HepG2 (cell line): ENCODE measurements at regions not wholly inside any gene's neighbourhood (a gene's known extent, or its start where the extent isn't known, plus 50 kb on each side); places are given as distances from the start of the nearest gene placed in this dataset.

Source experiments
- ATAC-seq: fragments of 200-7000 bp; cut with Tn5 transposase; 3 replicates; pipeline ENCODE4 v1.9.1; 2020; ENCODE audit warnings: mild to moderate bottlenecking, moderate library complexity
- BruUV-seq: library from RNA; stranded (reverse); fragments of 400-500 nt; replicated peaks from 2 replicates; lab custom pipeline; 2021; lab: Mats Ljungman, UMichigan
- CTCF ChIA-PET: fragments of 300-600 bp; formaldehyde crosslinking; extraction: SDS; loops from one replicate; lab custom pipeline; 2021; ENCODE audit warnings: low total read pairs, inconsistent platforms, low intra/inter-chr PET ratio; lab: Yijun Ruan, JAX
- POLR2A ChIA-PET: fragments of 350-600 bp; sonication (Branson Sonifier 250); formaldehyde crosslinking; loops from one replicate; lab custom pipeline; 2020; ENCODE audit warnings: antibody characterized with exemption, inconsistent platforms; lab: Yijun Ruan, JAX
- DNase-seq: peaks from one replicate; pipeline ENCODE4 v3.0.0-alpha.2; 2015; ENCODE audit warnings: low spot score
- FAIRE-seq: peaks from 3 replicates; lab custom pipeline; 2011; peaks lifted over from hg19 to GRCh38; lab: Jason Lieb, UNC
- H2AFZ ChIP-seq: one replicate; pipeline ENCODE4 v1.6.1; 2011; ENCODE audit warnings: low read length, inconsistent platforms
- H3K27ac ChIP-seq: fragments of 300-600 bp; 3 replicates; pipeline ENCODE4 v1.8.0; 2011; ENCODE audit warnings: mixed run types, mild to moderate bottlenecking, mixed read lengths, low read length, inconsistent platforms; ENCODE audit not compliant: insufficient read depth; ENCODE audit errors: extremely low read length
- H3K27me3 ChIP-seq, 2 experiments: fragments of 200-600 bp in 1 of 2; 2 replicates in 1 of 2; 3 replicates in 1 of 2; pipeline versions ENCODE4 v1.6.0 to v1.8.0; 2011; ENCODE audit warnings: low read length in 2 of 2, mild to moderate bottlenecking in 2 of 2, moderate library complexity in 2 of 2, inconsistent platforms in 1 of 2; ENCODE audit not compliant: insufficient read depth in 2 of 2, control insufficient read depth in 1 of 2
- H3K36me3 ChIP-seq, 2 experiments: fragments of 200-600 bp in 1 of 2; replicated peaks in 1 of 2; 2 replicates in 1 of 2; 3 replicates in 1 of 2; pipeline versions ENCODE4 v1.5.1 to v1.8.0; 2011; ENCODE audit warnings: low read length in 2 of 2, inconsistent platforms in 1 of 2; ENCODE audit not compliant: insufficient read depth in 2 of 2, control insufficient read depth in 1 of 2
- H3K4me1 ChIP-seq: 2 replicates; pipeline ENCODE4 v1.5.1; 2012; ENCODE audit warnings: low read length, inconsistent platforms; ENCODE audit not compliant: insufficient read depth
- H3K4me2 ChIP-seq: 2 replicates; pipeline ENCODE4 v1.6.0; 2011; ENCODE audit warnings: low read depth, low read length, inconsistent platforms
- H3K4me3 ChIP-seq, 3 experiments: fragments of 200-600 bp in 1 of 3; sonication (generic), shearing (Covaris generic) in 1 of 3; replicated peaks in 1 of 3; 2 replicates each; pipeline ENCODE4 v1.5.1; 2011 to 2016; ENCODE audit warnings: low read length in 3 of 3, inconsistent platforms in 2 of 3, low read depth in 2 of 3, mild to moderate bottlenecking in 2 of 3, control low read depth in 1 of 3, mixed read lengths in 1 of 3; ENCODE audit not compliant: insufficient read depth in 1 of 3
- H3K79me2 ChIP-seq: one replicate; pipeline ENCODE4 v1.6.1; 2011; ENCODE audit warnings: low read length, inconsistent platforms; ENCODE audit not compliant: insufficient read depth
- H3K9ac ChIP-seq: 2 replicates; pipeline ENCODE4 v1.6.0; 2011; ENCODE audit warnings: mild to moderate bottlenecking, low read depth, low read length, inconsistent platforms; ENCODE audit not compliant: insufficient read depth
- H3K9me3 ChIP-seq: 2 replicates; pipeline ENCODE4 v1.5.1; 2012; ENCODE audit warnings: mild to moderate bottlenecking, low read length
- H4K20me1 ChIP-seq: 2 replicates; pipeline ENCODE4 v1.6.0; 2011; ENCODE audit warnings: inconsistent platforms, mild to moderate bottlenecking, low read length, moderate library complexity; ENCODE audit not compliant: insufficient read depth
- ASH2L ChIP-seq: fragments of 300-600, 200-600 bp; sonication (generic); IDR thresholded peaks from 2 replicates; pipeline ENCODE4 v1.7.0; 2017; ENCODE audit warnings: low read depth, mild to moderate bottlenecking, moderate library complexity, mixed read lengths, low read length; ENCODE audit not compliant: insufficient read length
- HES4 ChIP-seq: sonication (generic); formaldehyde crosslinking; IDR thresholded peaks from 2 replicates; pipeline ENCODE4 v1.9.0; 2021; ENCODE audit warnings: mild to moderate bottlenecking, missing genetic modification reagents, borderline replicate concordance
- ISX ChIP-seq: sonication (generic); formaldehyde crosslinking; conservative IDR thresholded peaks from 2 replicates; pipeline ENCODE4 v1.5.0; 2020; ENCODE audit warnings: missing genetic modification reagents
- MAFF ChIP-seq: IDR thresholded peaks from 2 replicates; pipeline ENCODE4 v1.6.1; 2011; ENCODE audit warnings: low read depth, low read length, improper control_type of control experiment
- MAFK ChIP-seq, 2 experiments: IDR thresholded peaks in 1 of 2; conservative IDR thresholded peaks in 1 of 2; 2 replicates each; pipeline ENCODE4 v1.6.1; 2011; ENCODE audit warnings: improper control_type of control experiment in 2 of 2, low read length in 2 of 2
- YY1 ChIP-seq: IDR thresholded peaks from 2 replicates; pipeline ENCODE4 v1.6.1; 2011; ENCODE audit warnings: low read length, low read depth, moderate library complexity, mild to moderate bottlenecking; ENCODE audit not compliant: insufficient read depth, insufficient replicate concordance
- ZFP36L1 ChIP-seq: sonication (generic); formaldehyde crosslinking; IDR thresholded peaks from 2 replicates; pipeline ENCODE4 v1.8.0; 2022; ENCODE audit warnings: mild to moderate bottlenecking, missing genetic modification reagents, moderate library complexity
- ZNF883 ChIP-seq: sonication (generic); formaldehyde crosslinking; IDR thresholded peaks from 2 replicates; pipeline ENCODE4 v1.5.1; 2020; ENCODE audit warnings: mild to moderate bottlenecking, missing genetic modification reagents; ENCODE audit errors: not compliant biosample characterization
- WGBS: methylation state at CpG from one replicate; pipeline ENCODE4 v1.1.6; 2017; ENCODE audit warnings: low lambda C conversion rate; 5-methylcytosine and 5-hydroxymethylcytosine counted together
- in situ Hi-C: cut with HindIII; loops from 2 replicates; pipeline ENCODE4 v1.10.0; 2017; ENCODE audit warnings: low pct_unique_long_range_greater_than_20kb; ENCODE audit not compliant: extremely low pct_ligation_motif_present
- intact Hi-C: fragments of 100-400 bp; cut with micrococcal nuclease; formaldehyde crosslinking; loops from one replicate; pipeline ENCODE4 v1.10.0; 2022; ENCODE audit not compliant: unreplicated experiment
- TF ChIP-seq, protein P1 (sequence below): sonication (generic); formaldehyde crosslinking; IDR thresholded peaks from 2 replicates; pipeline ENCODE4 v1.4.0; 2020; ENCODE audit warnings: missing genetic modification reagents
- TF ChIP-seq, protein P2 (sequence below): sonication (generic); formaldehyde crosslinking; IDR thresholded peaks from 2 replicates; pipeline ENCODE4 v1.4.0; 2020; ENCODE audit warnings: missing genetic modification reagents, borderline replicate concordance
- TF ChIP-seq, protein P3 (sequence below): sonication (generic); formaldehyde crosslinking; IDR thresholded peaks from 2 replicates; pipeline ENCODE4 v1.4.0; 2020; ENCODE audit warnings: missing genetic modification reagents, borderline replicate concordance

DNA sequence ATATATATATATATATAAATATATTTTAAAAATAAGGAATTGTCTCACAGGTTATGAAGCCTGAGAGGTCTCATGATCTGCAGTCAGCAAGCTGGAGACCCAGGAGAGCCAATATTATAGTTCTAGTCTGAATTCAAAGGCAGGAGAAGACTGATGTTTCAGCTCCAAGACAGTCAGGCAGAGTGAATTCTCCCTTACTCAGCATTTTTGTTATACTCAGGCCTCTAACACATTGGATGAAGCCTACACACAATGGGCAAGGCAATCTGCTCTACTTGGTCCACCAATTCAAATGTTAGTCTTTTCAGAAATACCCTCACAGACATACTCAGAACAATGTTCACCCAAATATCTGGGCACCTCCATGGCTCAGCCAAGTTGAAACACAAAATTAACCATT is 157.2 kb downstream of the GOLIM4 start:
- Histone ChIP-seq H3K4me3 (no peak overlapping the region), H3K4me1 (no peaks in the 10 kb centered on the region), H3K9me3 (no peaks in the 10 kb centered on the region), H3K9ac (no peak overlapping the region), H3K4me2 (no peak overlapping the region), H3K36me3 (no peaks in the 10 kb centered on the region), H3K27ac (no peak overlapping the region), H4K20me1 (no peaks in the 10 kb centered on the region), H3K79me2 (no peaks in the 10 kb centered on the region), H3K27me3 (no peaks in the 10 kb centered on the region), H2AFZ (no peak overlapping the region)
- TF ChIP-seq MAFK (conservative IDR thresholded peaks at IDR 0.05 in 1 of 2, IDR thresholded peaks at IDR 0.05 in 1 of 2; ENCODE audit: low read length in 2 of 2): peak; percentile 95 to 98
- peak; percentile 97 for TF ChIP-seq MAFF
- no peak for TF ChIP-seq YY1
- in situ Hi-C loops: loop anchor here (25.0 kb wide), 1 partner anchor 224 kb away; no protein-coding TSS in a partner anchor
- DNase-seq (no peak), ATAC-seq (no peak), FAIRE-seq (no peak)
- ChIA-PET CTCF (no interaction called here), POLR2A (no interaction called here)
- BruUV-seq: no TSS peak
- intact Hi-C loops: no loop called here

DNA sequence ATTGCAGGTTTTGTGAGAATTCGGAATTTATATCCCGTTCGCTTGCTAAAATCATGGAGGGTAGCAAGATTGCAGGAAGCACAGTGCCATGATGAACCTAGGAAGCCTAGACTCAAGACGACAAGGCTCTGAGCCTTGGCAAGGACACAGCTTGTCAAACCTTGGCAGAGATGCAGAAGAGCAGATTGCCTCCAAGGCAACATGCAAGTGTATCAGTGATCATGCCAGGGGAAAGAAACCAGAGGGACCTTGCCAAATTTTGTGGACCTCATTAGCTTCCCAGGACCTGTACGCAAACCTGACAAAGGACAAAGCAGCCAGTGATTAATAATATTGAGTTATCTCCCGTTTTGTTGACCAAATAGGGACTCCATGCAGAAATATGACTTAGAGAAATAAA is 159.7 kb downstream of the GOLIM4 start:
- no peaks in the 10 kb centered on the region for H3K4me1 ChIP-seq
- H2AFZ ChIP-seq: no peak overlapping the region
- H3K4me2 ChIP-seq: no peak overlapping the region
- POLR2A ChIA-PET: no interaction called here
- no peak overlapping the region for H3K9ac ChIP-seq
- BruUV-seq: no TSS peak
- H3K4me3 ChIP-seq: no peak overlapping the region
- DNase-seq (no peak), FAIRE-seq (no peak), ATAC-seq (no peak)
- H3K36me3 ChIP-seq: no peaks in the 10 kb centered on the region
- no peaks in the 10 kb centered on the region for H3K9me3 ChIP-seq
- in situ Hi-C loops (loop anchor here (25.0 kb wide), 1 partner anchor 226 kb away; no protein-coding TSS in a partner anchor), intact Hi-C loops (no loop called here)
- H3K79me2 ChIP-seq: no peaks in the 10 kb centered on the region
- no peaks in the 10 kb centered on the region for H4K20me1 ChIP-seq
- WGBS: 41% methylated on average over 6 of the region's 6 CpGs
- H3K27me3 ChIP-seq: no peaks in the 10 kb centered on the region
- H3K27ac ChIP-seq: no peak overlapping the region
- CTCF ChIA-PET: no interaction called here
- TF ChIP-seq ZFP36L1 (CRISPR knock-in tag) (no peak), ZNF883 (no peak), ASH2L (no peak), HES4 (CRISPR knock-in tag) (no peak), ISX (CRISPR knock-in tag) (no peak)
- TF ChIP-seq, protein P1, sequence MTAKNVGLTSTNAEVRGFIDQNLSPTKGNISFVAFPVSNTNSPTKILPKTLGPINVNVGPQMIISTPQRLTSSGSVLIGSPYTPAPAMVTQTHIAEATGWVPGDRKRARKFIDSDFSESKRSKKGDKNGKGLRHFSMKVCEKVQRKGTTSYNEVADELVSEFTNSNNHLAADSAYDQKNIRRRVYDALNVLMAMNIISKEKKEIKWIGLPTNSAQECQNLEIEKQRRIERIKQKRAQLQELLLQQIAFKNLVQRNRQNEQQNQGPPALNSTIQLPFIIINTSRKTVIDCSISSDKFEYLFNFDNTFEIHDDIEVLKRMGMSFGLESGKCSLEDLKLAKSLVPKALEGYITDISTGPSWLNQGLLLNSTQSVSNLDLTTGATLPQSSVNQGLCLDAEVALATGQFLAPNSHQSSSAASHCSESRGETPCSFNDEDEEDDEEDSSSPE (CRISPR knock-in tag): no peak
- TF ChIP-seq, protein P2, sequence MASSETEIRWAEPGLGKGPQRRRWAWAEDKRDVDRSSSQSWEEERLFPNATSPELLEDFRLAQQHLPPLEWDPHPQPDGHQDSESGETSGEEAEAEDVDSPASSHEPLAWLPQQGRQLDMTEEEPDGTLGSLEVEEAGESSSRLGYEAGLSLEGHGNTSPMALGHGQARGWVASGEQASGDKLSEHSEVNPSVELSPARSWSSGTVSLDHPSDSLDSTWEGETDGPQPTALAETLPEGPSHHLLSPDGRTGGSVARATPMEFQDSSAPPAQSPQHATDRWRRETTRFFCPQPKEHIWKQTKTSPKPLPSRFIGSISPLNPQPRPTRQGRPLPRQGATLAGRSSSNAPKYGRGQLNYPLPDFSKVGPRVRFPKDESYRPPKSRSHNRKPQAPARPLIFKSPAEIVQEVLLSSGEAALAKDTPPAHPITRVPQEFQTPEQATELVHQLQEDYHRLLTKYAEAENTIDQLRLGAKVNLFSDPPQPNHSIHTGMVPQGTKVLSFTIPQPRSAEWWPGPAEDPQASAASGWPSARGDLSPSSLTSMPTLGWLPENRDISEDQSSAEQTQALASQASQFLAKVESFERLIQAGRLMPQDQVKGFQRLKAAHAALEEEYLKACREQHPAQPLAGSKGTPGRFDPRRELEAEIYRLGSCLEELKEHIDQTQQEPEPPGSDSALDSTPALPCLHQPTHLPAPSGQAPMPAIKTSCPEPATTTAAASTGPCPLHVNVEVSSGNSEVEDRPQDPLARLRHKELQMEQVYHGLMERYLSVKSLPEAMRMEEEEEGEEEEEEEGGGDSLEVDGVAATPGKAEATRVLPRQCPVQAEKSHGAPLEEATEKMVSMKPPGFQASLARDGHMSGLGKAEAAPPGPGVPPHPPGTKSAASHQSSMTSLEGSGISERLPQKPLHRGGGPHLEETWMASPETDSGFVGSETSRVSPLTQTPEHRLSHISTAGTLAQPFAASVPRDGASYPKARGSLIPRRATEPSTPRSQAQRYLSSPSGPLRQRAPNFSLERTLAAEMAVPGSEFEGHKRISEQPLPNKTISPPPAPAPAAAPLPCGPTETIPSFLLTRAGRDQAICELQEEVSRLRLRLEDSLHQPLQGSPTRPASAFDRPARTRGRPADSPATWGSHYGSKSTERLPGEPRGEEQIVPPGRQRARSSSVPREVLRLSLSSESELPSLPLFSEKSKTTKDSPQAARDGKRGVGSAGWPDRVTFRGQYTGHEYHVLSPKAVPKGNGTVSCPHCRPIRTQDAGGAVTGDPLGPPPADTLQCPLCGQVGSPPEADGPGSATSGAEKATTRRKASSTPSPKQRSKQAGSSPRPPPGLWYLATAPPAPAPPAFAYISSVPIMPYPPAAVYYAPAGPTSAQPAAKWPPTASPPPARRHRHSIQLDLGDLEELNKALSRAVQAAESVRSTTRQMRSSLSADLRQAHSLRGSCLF: no peak
- TF ChIP-seq, protein P3, sequence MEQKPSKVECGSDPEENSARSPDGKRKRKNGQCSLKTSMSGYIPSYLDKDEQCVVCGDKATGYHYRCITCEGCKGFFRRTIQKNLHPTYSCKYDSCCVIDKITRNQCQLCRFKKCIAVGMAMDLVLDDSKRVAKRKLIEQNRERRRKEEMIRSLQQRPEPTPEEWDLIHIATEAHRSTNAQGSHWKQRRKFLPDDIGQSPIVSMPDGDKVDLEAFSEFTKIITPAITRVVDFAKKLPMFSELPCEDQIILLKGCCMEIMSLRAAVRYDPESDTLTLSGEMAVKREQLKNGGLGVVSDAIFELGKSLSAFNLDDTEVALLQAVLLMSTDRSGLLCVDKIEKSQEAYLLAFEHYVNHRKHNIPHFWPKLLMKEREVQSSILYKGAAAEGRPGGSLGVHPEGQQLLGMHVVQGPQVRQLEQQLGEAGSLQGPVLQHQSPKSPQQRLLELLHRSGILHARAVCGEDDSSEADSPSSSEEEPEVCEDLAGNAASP (CRISPR knock-in tag): no peak
